Suppressor macrophage treated with lipopolysaccharide for 1 hour (primary cell): ENCODE measurements at regions not wholly inside any gene's neighbourhood (a gene's known extent, or its start where the extent isn't known, plus 50 kb on each side); places are given as distances from the start of the nearest gene placed in this dataset.
"Not testable (repeated sequence)": the region's sequence is repeated elsewhere in the genome, so short reads cannot be mapped to it uniquely, and the experiment has no call there.

Experiments used
- DNase-seq, 3 donors: peaks; one replicate each; pipeline ENCODE4 v3.0.0-alpha.2; 2020 to 2022

DNA sequence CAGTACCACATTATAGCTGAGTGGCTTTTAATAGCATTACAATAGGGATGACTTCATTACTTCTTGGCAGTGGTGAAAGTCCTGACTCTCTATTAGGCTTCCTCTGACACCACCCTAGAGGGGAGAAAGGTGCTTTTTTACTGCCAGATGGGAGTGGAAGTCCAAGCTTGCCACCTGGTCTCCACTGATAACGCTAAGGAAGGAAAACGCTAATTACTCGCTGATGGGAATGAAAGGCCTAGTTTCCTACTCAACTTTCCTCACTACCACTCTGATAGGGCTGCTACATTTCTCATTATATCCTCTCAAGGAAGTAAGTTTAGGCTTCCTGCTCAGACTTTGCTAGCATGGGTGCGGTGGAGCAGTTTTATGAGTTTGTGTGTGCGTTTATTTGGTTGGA lies 62.3 kb upstream of the PAGE3 start:
- no peak for DNase-seq

DNA sequence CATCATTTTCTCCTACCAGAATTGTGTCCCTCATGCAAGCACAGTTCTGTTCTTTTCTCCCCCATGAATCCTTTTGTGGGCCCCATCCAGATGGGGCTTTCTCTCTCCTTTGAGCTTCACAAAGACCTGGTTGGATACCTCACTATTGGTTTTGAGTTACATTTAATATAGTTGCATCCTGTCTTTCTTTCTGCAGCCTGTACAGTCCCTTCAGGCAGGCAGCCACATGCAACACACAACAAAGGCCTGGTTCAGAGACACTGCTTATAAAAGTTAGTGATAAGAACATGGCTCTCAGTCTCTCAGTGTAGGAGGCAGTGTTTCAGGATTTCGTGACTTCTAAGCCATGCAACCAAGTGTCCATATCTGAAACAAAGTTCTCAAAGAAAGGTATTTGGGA lies 70.6 kb upstream of the PAGE3 start:
- DNase-seq: no peak

DNA sequence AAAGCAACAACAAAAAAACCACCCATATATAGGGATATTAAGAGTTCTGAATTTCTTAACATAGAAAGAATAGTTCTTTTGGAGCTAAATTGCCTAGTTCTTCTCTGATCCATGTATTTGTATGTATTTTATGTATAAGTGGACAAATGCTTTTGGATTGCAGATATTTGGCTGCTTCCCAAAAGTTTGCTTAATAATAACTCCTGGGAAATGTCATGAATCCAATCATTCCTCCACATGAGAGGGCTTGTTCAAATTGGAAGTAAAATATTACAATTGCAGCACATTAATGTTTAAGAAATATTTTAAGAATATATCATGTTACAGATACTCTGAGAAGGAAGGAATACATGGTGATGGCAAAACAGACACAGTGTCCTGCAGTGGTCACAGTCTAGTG lies 71.5 kb upstream of the PAGE3 start:
- DNase-seq: no peak

DNA sequence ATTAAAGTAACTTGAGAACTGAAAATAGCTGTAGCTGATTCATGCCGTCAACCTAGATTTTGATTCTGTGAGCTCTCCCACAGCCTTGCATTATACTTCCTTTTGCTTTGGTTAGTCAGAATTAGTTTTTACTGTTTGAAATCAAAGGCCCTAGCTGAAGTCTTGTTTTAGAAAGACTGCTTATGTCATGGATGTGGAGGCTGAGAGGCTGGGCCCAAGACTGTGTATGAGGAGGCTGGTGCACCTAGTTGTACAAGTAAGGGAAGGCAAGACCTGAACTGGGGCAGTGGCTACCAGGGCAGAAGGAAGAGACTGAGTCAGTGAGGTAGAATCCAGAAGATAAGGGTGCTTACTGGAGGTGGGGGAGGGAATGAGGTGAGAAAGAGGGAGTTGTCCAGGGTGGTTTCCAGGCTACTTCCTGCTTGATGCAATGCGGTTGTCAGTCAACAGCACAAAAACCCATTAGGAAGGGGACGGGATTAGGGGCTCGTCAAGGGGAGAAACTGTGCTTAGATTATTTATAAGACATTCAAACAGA lies 76.2 kb upstream of the PAGE3 start:
- no peak for DNase-seq

DNA sequence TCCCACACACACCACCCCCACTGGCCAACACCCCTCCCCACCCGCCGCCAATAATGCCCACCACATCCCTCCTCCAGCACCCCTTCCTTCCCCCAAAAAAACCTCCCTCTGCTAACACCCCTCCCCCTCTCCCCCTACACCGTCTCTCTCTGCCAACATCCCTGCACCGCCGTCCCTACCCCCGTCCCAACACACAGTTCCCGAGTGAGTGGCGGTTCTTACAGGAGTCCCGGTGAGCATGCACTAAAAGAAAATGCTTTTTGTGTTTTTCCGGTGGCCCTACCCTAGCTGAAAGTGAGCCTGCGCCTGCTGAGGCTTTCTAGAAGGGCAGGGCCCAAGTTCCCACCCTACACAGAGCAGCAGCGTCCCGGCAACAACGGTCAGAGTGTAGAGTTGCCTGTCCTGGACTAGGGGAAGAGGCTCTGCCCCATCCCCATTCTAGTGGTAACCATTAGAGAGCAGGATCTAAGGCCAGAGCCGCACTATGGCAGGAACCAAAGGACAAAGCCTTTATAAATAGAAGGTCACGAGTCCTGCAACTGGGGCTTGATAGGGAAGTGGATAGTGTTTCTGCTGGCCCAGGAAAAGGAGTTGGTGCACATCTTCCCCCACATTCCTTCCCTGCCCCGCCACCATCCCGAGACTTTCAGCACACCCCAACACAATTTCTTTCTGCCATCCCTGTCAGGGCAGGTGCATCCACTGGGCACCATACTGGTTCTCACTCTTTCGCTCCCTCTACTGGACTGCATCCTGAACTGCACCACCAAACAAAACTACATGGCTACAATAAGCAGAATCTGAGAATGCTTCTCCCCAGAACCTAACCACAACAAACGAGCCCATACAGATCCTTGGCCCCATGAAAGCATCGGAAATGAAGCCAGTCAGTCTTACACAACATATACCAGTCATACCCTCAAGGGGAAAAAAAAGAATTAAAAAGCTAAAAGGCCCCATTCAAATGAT lies 78.1 kb upstream of the PAGE3 start:
- peak in 2 of 3 donors; percentile 1 to 20 for DNase-seq

DNA sequence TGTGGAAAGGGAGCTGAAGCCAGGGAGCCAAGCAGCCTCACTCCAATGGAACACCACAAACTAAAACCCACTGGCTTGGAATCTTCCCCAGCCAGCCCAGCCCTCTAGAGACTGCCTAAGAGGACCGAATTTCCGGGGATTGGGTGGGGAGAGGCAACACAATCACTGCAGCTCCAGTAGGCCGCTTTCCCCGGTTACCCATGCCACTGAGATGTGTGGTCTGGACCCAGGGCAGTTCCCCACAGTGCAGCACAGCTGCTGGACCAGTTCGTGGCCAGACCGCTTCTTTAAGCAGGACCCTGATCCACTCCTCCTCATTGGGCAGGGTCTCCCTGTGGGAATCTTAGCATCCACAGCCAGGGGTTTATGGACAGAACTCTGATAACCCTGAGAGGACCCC lies 91.9 kb upstream of the PAGE3 start:
- DNase-seq: no peak

DNA sequence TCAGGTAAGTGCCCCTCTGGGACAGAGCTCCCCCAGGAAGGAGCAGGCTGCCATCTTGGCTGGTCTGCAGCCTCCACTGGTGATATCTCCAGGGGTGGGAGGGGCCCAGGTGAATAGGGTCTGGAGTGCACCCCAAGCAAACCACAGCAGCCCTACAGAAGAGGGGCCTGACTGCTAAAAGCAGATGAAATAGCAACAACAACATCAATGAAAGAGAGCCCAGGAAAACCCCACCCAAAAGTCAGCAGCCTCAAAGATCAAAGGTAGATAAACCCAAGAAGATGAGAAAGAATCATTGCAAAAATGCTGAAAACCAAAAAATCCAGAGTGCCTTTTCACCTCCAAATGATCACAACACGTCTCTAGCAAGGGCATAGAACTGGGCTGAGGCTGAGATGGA lies 92.5 kb upstream of the PAGE3 start:
- DNase-seq: no peak

DNA sequence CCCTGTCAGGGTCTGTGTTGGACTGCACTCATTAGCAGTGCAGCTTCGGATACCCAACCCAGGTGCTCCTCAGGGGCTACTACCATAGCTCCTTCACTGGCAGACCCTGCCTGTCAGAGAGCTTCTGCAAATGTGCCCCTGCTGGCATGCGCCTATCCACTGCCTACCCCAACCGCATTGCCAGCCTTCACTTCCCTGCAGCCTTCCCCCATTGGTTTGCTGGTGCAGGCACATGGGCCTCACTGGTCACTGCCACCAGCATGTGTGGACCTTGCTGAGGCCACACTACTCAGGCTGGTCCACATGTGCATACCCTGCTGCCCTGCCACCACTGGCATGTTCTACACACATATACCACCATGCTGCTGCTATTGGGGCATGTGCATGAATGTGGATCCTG lies 72.5 kb upstream of the MAGEH1 start:
- no peak for DNase-seq

DNA sequence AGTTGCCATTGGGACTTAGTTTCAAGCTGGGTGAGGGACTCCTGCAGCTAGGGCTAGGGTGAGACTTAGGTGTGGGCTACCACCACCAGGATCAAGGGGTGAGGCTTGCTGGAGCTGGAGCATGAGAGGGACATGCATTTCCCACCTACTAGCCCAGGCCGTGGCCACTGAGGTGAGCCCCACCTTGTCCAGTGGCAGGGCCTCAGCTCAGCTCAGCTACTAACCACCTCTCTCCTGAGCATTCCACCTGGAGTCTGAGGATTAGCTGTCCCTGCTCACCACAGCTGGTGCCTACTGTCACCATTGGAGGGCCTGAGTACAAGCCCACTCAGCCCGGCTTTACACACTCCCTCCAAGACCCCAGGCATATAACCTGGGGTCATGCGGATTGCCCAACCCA lies 62.6 kb upstream of the MAGEH1 start:
- no peak for DNase-seq

DNA sequence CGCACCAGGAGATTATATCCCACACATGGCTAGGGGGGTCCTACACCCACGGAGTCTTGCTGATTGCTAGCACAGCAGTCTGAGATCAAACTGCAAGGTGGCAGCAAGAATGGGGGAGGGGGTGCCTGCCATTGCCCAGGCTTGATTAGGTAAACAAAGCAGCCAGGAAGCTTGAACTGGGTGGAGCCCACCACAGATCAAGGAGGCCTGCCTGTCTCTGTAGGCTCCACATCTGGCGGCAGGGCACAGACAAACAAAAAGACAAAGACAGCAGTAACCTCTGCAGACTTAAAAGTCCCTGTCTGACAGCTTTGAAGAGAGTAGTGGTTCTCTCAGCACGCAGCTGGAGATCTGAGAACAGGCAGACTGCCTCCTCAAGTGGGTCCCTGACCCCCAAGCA lies 55.1 kb upstream of the MAGEH1 start:
- not testable (repeated sequence) for DNase-seq
